ENCODE measurements at regions not wholly inside any gene's neighbourhood (a gene's known extent, or its start where the extent isn't known, plus 50 kb on each side); places are given as distances from the start of the nearest gene placed in this dataset.

GRCh38 chr1:98090351-98090750 is 169.5 kb upstream of the DPYD start:
- Histone ChIP-seq H3K27me3 (ENCODE audit: control insufficient read depth, insufficient read depth, low read length) (no peaks in the 10 kb centered on the region), H3K4me3 (ENCODE audit: low read length in 3 of 3) (no peak overlapping the region), H3K27ac (ENCODE audit: low read depth in 2 of 2, low read length in 2 of 2) (no peak overlapping the region), H3K9me3 (ENCODE audit: control insufficient read depth in 2 of 3, insufficient read depth in 1 of 3, low read length in 3 of 3) (no peaks in the 10 kb centered on the region), H3K36me3 (ENCODE audit: control insufficient read depth in 2 of 3, insufficient read depth in 3 of 3, low read length in 3 of 3) (no peaks in the 10 kb centered on the region), H3K9ac (ENCODE audit: low read length in 3 of 3) (no peak overlapping the region), H3K4me1 (ENCODE audit: control insufficient read depth in 2 of 3, insufficient read depth in 2 of 3, low read depth in 1 of 3, low read length in 3 of 3) (no peaks in the 10 kb centered on the region)
- FAIRE-seq (no peak), DNase-seq (no peak)
- intact Hi-C loops (cut with DNase I), result no loop called here
- TF ChIP-seq, protein P1, sequence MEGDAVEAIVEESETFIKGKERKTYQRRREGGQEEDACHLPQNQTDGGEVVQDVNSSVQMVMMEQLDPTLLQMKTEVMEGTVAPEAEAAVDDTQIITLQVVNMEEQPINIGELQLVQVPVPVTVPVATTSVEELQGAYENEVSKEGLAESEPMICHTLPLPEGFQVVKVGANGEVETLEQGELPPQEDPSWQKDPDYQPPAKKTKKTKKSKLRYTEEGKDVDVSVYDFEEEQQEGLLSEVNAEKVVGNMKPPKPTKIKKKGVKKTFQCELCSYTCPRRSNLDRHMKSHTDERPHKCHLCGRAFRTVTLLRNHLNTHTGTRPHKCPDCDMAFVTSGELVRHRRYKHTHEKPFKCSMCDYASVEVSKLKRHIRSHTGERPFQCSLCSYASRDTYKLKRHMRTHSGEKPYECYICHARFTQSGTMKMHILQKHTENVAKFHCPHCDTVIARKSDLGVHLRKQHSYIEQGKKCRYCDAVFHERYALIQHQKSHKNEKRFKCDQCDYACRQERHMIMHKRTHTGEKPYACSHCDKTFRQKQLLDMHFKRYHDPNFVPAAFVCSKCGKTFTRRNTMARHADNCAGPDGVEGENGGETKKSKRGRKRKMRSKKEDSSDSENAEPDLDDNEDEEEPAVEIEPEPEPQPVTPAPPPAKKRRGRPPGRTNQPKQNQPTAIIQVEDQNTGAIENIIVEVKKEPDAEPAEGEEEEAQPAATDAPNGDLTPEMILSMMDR (IDR thresholded peaks at IDR 0.05; ENCODE audit: borderline replicate concordance, extremely low read depth, insufficient read depth), result no peak

GRCh38 chr1:98088381-98088780 is 167.5 kb upstream of the DPYD start:
- TF ChIP-seq, protein P1 (IDR thresholded peaks at IDR 0.05; ENCODE audit: borderline replicate concordance, extremely low read depth, insufficient read depth), result no peak
- FAIRE-seq, result no peak
- Histone ChIP-seq H3K9ac (ENCODE audit: low read length in 3 of 3) (no peak overlapping the region), H3K4me3 (ENCODE audit: low read length in 3 of 3) (no peak overlapping the region), H3K9me3 (ENCODE audit: control insufficient read depth in 2 of 3, insufficient read depth in 1 of 3, low read length in 3 of 3) (no peaks in the 10 kb centered on the region), H3K36me3 (ENCODE audit: control insufficient read depth in 2 of 3, insufficient read depth in 3 of 3, low read length in 3 of 3) (no peaks in the 10 kb centered on the region), H3K27ac (ENCODE audit: low read depth in 2 of 2, low read length in 2 of 2) (no peak overlapping the region), H3K27me3 (ENCODE audit: control insufficient read depth, insufficient read depth, low read length) (no peaks in the 10 kb centered on the region), H3K4me1 (ENCODE audit: control insufficient read depth in 2 of 3, insufficient read depth in 2 of 3, low read depth in 1 of 3, low read length in 3 of 3) (no peaks in the 10 kb centered on the region)
- DNase-seq, result no peak
- intact Hi-C loops (cut with DNase I), result no loop called here

DNA sequence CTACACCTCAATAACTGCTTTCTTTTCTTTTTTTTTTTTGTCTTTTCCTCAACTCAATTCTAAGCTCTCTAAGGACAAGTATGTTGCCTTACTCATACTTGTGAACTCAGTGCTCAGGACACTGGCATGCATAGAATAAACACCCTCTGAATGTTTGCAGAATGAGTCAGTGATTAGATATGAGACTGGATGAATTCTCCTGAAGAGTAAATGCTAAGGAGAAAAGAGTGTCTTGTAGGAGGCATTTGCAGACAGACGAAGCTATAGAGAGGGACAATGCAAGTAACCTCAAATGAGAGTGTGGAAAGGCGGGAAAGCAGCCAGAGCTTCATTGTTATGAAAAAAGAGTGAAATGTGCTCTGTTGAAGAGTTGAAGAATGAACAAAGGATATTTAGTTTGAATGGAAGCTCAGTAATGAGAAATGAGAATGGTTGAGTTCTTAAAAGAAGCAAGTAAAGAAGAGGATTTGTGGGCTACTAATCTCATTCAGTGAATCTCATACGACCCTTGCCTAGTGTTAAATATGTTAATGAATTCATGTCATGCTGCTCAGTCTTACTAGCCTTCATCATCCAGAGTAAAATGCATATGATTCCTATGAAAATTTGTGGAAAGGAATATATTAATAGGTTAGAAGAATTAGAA is 166.1 kb upstream of the DPYD start:
- Histone ChIP-seq H3K27ac (ENCODE audit: low read depth in 2 of 2, low read length in 2 of 2) (no peak overlapping the region), H3K36me3 (ENCODE audit: control insufficient read depth in 2 of 3, insufficient read depth in 3 of 3, low read length in 3 of 3) (no peaks in the 10 kb centered on the region), H3K4me3 (ENCODE audit: low read length in 3 of 3) (no peak overlapping the region), H3K27me3 (ENCODE audit: control insufficient read depth, insufficient read depth, low read length) (no peaks in the 10 kb centered on the region), H3K9ac (ENCODE audit: low read length in 3 of 3) (no peak overlapping the region), H3K9me3 (ENCODE audit: control insufficient read depth in 2 of 3, insufficient read depth in 1 of 3, low read length in 3 of 3) (no peaks in the 10 kb centered on the region), H3K4me1 (ENCODE audit: control insufficient read depth in 2 of 3, insufficient read depth in 2 of 3, low read depth in 1 of 3, low read length in 3 of 3) (no peaks in the 10 kb centered on the region)
- DNase-seq (no peak), FAIRE-seq (no peak)
- intact Hi-C loops (cut with DNase I), result no loop called here
- TF ChIP-seq, protein P1 (IDR thresholded peaks at IDR 0.05; ENCODE audit: borderline replicate concordance, extremely low read depth, insufficient read depth), result no peak

- Histone ChIP-seq H3K9me3 (ENCODE audit: control insufficient read depth in 2 of 3, insufficient read depth in 1 of 3, low read length in 3 of 3) (no peaks in the 10 kb centered on the region), H3K27ac (ENCODE audit: low read depth in 2 of 2, low read length in 2 of 2) (no peak overlapping the region), H3K36me3 (ENCODE audit: control insufficient read depth in 2 of 3, insufficient read depth in 3 of 3, low read length in 3 of 3) (no peaks in the 10 kb centered on the region), H3K4me3 (ENCODE audit: low read length in 3 of 3) (no peak overlapping the region), H3K4me1 (ENCODE audit: control insufficient read depth in 2 of 3, insufficient read depth in 2 of 3, low read depth in 1 of 3, low read length in 3 of 3) (no peaks in the 10 kb centered on the region), H3K9ac (ENCODE audit: low read length in 3 of 3) (no peak overlapping the region), H3K27me3 (ENCODE audit: control insufficient read depth, insufficient read depth, low read length) (no peaks in the 10 kb centered on the region)
- FAIRE-seq (no peak), DNase-seq (no peak)
- TF ChIP-seq, protein P1 (IDR thresholded peaks at IDR 0.05; ENCODE audit: borderline replicate concordance, extremely low read depth, insufficient read depth), result no peak
- intact Hi-C loops (cut with DNase I), result no loop called here
Observed at GRCh38 chr1:98086156-98086555, 165.3 kb upstream of the DPYD start.

Measured in kidney (tissue), 13 donors.